ENCODE measurements at regions not wholly inside any gene's neighbourhood (a gene's known extent, or its start where the extent isn't known, plus 50 kb on each side); places are given as distances from the start of the nearest gene placed in this dataset.

DNA sequence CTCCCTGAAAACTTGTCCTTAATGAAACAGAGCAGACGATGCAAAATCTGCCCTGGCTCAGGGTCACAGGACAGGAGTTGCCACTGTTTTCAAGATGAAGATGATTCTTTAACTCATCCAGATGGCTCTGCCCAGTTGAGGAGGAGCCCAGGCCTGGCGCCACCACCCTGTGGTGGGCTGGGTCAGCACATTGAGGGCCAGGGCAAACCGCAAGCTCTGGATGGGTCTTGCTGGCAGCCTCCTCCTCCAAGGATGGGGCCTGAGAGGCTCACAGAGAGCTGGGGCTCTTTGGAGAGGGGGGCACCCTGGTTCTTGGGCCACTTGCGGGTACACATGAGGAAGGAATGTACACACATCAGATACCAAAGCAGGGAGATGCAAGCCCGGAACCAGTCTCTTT lies 158.2 kb downstream of the NUAK1 start:
- Histone ChIP-seq H3K4me3 (replicated peaks; ENCODE audit: low read depth, low read length) (no peak overlapping the region), H3K27me3 (replicated peaks; ENCODE audit: control insufficient read depth, insufficient read depth, low read length) (no peaks in the 10 kb centered on the region), H3K36me3 (ENCODE audit: control insufficient read depth, insufficient read depth, low read length) (no peaks in the 10 kb centered on the region)
- DNase-seq (ENCODE audit: extremely low read depth, insufficient read length), result no peak
- TF ChIP-seq, protein P1, sequence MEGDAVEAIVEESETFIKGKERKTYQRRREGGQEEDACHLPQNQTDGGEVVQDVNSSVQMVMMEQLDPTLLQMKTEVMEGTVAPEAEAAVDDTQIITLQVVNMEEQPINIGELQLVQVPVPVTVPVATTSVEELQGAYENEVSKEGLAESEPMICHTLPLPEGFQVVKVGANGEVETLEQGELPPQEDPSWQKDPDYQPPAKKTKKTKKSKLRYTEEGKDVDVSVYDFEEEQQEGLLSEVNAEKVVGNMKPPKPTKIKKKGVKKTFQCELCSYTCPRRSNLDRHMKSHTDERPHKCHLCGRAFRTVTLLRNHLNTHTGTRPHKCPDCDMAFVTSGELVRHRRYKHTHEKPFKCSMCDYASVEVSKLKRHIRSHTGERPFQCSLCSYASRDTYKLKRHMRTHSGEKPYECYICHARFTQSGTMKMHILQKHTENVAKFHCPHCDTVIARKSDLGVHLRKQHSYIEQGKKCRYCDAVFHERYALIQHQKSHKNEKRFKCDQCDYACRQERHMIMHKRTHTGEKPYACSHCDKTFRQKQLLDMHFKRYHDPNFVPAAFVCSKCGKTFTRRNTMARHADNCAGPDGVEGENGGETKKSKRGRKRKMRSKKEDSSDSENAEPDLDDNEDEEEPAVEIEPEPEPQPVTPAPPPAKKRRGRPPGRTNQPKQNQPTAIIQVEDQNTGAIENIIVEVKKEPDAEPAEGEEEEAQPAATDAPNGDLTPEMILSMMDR (IDR thresholded peaks at IDR 0.05; ENCODE audit: insufficient read depth, low read length, poor library complexity, severe bottlenecking), result no peak

DNA sequence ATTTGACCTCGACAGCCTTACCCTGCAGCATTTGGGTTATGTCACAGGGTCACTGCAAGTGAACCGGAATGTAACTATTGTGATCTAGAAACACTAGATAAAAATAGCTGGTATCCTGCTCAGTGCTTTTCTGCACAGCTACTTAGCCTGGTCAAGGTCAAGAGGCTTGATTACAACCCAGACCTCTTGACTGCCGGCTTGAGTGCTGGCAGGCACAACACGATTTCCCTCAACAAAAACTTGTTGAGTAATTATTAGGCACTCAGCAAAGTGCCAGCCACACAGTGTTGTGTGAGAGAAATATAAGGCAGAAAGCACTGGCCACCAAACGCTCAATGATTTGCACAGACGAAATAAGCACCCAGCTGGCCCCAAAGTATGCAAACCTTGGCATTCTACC lies 156.7 kb downstream of the NUAK1 start:
- H3K4me3 ChIP-seq (replicated peaks; ENCODE audit: low read depth, low read length), result no peak overlapping the region
- no peaks in the 10 kb centered on the region for H3K27me3 ChIP-seq (replicated peaks; ENCODE audit: control insufficient read depth, insufficient read depth, low read length)
- no peaks in the 10 kb centered on the region for H3K36me3 ChIP-seq (ENCODE audit: control insufficient read depth, insufficient read depth, low read length)
- no peak for DNase-seq (ENCODE audit: extremely low read depth, insufficient read length)
- TF ChIP-seq, protein P1 (IDR thresholded peaks at IDR 0.05; ENCODE audit: insufficient read depth, low read length, poor library complexity, severe bottlenecking), result no peak

DNA sequence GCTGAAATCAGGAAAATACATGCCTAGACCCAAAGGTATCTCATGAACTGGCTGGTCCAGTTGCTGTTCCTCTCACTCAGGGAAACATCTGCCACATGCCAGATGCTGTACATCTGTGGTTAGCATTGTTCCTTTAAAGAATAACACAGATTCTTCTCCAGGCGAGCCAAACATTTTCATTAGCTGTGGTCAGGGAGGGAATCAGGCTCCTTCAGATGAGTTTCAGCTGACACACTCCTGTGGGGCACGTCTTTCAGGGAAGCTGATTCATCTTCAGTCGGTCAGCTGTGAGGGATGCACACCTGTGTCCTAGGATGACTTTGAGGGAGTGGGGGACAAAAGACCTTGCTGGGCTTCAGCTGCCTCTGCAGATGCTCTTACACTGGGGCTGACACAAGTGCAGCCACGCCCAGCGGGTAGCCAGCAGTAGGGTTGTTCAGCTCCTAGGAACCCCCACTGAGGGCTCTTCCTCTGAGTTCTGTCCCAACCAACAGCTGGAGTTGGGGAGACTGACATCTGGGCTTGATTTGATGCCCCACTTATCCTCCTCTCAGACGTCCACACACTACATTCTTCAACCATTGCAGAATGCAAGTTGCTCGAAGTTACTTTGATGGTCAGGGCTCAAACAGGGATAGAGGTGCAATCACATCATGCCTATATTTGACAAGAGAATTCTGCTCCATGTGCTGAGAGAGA lies 155.0 kb downstream of the NUAK1 start:
- H3K4me3 ChIP-seq (replicated peaks; ENCODE audit: low read depth, low read length), result no peak overlapping the region
- no peaks in the 10 kb centered on the region for H3K36me3 ChIP-seq (ENCODE audit: control insufficient read depth, insufficient read depth, low read length)
- TF ChIP-seq, protein P1 (IDR thresholded peaks at IDR 0.05; ENCODE audit: insufficient read depth, low read length, poor library complexity, severe bottlenecking), result no peak
- no peaks in the 10 kb centered on the region for H3K27me3 ChIP-seq (replicated peaks; ENCODE audit: control insufficient read depth, insufficient read depth, low read length)
- DNase-seq (ENCODE audit: extremely low read depth, insufficient read length), result no peak

DNA sequence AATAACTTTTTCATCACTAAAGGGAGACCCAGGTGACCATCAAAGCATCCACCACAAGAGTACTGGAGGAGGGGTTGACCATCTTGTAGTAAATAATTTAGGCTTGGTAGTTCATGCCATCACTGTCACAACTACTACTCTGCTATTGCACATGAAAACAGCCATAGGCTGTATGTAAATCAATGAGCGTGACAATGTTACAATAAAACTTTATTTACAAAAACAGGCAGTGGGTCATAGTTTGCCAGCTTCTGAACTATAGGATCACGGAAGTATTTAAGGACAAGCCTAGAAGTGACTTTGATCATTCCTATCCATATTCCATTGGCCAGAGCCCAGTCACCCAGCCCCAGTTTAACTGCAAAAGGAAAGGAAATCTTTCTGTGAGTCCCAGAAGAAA lies 153.4 kb downstream of the NUAK1 start:
- H3K4me3 ChIP-seq (replicated peaks; ENCODE audit: low read depth, low read length), result no peak overlapping the region
- TF ChIP-seq, protein P1 (IDR thresholded peaks at IDR 0.05; ENCODE audit: insufficient read depth, low read length, poor library complexity, severe bottlenecking), result no peak
- H3K27me3 ChIP-seq (replicated peaks; ENCODE audit: control insufficient read depth, insufficient read depth, low read length), result no peaks in the 10 kb centered on the region
- DNase-seq (ENCODE audit: extremely low read depth, insufficient read length), result no peak
- H3K36me3 ChIP-seq (ENCODE audit: control insufficient read depth, insufficient read depth, low read length), result no peaks in the 10 kb centered on the region

DNA sequence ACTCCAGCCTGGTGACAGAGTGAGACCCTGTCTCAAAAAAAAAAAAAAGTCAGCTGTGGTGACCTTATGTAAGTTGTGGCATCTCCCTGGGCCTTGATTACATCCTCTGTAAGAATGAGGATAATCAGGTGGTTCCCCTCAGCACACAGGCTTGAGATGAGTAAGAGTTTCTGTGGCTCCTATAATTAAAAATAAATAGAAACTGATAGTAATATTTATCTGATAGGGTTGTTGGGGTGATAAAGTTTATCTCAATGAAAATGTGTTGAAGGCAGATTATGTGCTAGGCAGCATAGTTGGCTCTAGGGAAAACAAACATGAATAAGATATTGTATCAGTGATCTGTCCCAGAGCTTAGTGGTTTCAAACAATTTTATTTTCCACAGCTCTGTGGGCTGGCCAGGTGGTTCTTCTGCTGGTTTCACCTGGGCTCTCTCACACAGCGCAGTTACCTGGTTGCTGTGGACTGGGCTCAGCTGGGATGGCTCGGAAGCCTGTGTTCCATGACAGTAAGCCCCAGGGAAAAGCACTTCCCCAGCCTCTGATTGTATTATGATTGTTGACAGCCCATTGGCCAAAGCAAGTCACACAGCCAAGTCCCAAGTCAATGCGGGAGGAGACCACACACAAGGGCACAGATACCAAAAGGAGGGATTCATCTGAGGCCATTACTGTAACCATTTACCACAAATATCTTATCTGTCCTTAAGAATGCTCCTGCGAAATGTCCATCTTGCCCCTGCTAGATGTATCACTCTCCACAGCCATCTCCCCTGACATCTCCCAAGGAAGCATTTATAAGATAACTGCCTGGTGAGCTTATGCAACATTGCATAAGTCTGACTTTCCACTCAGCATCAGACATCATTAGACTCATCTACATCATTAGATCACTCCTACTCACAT lies 151.7 kb downstream of the NUAK1 start:
- no peak overlapping the region for H3K4me3 ChIP-seq (replicated peaks; ENCODE audit: low read depth, low read length)
- no peaks in the 10 kb centered on the region for H3K36me3 ChIP-seq (ENCODE audit: control insufficient read depth, insufficient read depth, low read length)
- TF ChIP-seq, protein P1 (IDR thresholded peaks at IDR 0.05; ENCODE audit: insufficient read depth, low read length, poor library complexity, severe bottlenecking), result no peak
- H3K27me3 ChIP-seq (replicated peaks; ENCODE audit: control insufficient read depth, insufficient read depth, low read length), result no peaks in the 10 kb centered on the region
- peak; percentile 3 for DNase-seq (ENCODE audit: extremely low read depth, insufficient read length)
